LNCAP (cell line): ENCODE measurements at regions not wholly inside any gene's neighbourhood (a gene's known extent, or its start where the extent isn't known, plus 50 kb on each side); places are given as distances from the start of the nearest gene placed in this dataset.

Experiments
- TF ChIP-seq, protein P1 (sequence below): fragments of 450-650 bp; IDR thresholded peaks from 2 replicates; pipeline ENCODE4 v1.5.1; 2017; ENCODE audit warnings: mild to moderate bottlenecking

DNA sequence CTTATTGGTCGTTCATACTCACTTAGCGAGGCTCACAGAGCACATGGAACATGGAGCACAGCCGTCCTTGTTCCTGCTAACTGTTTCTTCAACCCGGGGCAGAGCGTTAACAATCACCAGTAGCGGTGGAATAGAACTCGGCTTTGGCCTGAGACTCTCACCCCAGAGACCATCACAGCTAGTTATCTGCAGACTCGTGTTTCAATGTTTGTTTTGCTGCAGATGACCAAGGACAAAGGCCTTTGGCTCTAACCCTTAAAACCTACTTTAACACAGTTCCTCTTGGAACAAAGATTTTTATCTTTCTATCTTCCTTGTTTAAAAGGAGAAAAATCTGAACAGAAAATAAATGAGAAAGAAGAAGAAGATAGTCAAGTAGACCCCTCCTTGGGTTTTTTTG is 320.2 kb upstream of the UBE2E3 start:
- TF ChIP-seq, protein P1, sequence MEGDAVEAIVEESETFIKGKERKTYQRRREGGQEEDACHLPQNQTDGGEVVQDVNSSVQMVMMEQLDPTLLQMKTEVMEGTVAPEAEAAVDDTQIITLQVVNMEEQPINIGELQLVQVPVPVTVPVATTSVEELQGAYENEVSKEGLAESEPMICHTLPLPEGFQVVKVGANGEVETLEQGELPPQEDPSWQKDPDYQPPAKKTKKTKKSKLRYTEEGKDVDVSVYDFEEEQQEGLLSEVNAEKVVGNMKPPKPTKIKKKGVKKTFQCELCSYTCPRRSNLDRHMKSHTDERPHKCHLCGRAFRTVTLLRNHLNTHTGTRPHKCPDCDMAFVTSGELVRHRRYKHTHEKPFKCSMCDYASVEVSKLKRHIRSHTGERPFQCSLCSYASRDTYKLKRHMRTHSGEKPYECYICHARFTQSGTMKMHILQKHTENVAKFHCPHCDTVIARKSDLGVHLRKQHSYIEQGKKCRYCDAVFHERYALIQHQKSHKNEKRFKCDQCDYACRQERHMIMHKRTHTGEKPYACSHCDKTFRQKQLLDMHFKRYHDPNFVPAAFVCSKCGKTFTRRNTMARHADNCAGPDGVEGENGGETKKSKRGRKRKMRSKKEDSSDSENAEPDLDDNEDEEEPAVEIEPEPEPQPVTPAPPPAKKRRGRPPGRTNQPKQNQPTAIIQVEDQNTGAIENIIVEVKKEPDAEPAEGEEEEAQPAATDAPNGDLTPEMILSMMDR = no peak

DNA sequence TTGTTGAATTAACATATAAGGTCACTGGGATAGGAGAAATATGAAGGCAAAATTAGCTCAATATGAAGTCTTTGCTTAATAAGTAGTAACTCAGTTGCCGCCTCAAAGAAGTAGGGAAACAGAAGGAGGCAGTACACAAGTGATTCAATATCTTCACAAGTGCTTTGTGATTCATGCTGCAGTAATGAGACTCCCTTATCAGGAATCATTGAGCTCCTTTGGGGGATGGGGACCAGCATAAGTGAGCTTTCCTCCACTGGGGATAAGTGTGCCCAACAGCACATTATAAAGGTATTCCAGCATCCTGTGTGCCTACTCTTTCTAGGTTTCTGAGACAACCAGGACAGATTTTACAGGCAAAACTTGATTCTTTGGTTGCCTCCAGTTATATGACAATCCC is 323.4 kb upstream of the UBE2E3 start:
- TF ChIP-seq, protein P1 = no peak

- TF ChIP-seq, protein P1 = no peak
Measured at GRCh38 chr2:180656455-180656847, 324.0 kb upstream of the UBE2E3 start.

DNA sequence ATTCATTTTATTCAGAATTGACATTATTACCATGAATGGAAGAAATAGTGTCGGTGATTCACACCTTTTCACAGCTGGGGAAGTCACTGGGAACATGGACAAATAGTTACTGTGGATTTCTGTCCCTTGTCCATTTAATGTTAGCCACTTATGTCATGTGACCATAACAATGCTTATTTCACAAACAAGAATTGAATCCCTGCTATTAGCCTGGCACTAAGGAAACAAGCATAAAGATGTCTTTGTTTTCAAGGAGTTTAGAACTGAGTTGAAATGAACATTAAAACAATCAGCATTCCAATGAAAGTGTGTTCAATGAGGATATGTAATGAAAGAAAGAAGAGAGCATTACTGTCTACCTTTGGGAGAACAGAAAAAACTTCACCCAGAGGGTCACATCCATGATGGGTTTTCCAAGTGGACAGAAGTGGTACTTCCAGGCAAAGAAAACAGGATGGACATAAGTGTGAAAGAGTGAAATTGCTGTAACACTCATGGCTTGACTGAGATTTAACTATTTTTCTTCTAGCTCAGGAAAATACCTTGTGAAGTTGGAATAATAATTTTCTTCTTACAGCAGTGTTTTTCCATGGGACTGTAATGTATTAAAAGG is 324.5 kb upstream of the UBE2E3 start:
- TF ChIP-seq, protein P1 = no peak

GRCh38 chr2:180655393-180655792 is 325.0 kb upstream of the UBE2E3 start:
- TF ChIP-seq, protein P1 = no peak

DNA sequence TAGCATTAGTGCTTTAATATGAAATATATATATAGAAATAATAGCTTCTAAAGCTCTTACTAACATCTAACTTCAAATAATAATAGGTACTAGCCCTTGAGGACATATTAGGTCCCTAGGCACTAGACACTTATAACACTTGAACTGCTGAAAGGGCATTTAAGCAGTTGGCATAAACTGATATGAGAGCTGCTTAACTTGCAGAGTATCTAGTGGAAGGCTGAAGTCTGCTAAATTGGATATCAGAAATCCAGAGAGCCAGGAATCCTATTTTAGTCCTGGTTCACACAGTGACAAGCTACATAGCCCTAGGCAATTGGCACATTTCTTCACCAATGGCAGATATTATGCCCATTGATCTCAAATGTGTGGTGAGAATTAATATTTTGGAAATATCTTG is 326.9 kb upstream of the UBE2E3 start:
- TF ChIP-seq, protein P1 = no peak

GRCh38 chr2:180652794-180653193 is 327.6 kb upstream of the UBE2E3 start:
- TF ChIP-seq, protein P1 = no peak

DNA sequence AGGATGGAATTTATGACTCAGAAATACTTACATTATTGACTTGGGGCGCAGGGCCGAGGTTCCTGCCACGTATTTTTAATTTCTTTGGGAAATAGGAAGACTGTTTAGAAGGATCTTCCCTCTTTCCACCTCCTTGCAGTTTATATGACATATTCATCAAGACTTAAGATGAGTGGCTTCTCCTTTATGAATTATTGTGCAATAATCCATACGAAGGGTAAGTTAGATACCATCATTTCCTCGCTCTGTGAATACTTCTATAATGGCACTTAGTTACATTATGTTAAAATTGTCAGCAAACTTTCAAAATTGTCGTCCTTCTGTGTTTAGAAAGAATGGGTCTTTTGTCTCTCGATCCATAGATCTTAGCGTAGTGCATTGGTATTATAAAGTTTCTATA is 328.8 kb upstream of the UBE2E3 start:
- TF ChIP-seq, protein P1 = no peak
